Left kidney (tissue), 1 donor: ENCODE measurements at regions not wholly inside any gene's neighbourhood (a gene's known extent, or its start where the extent isn't known, plus 50 kb on each side); places are given as distances from the start of the nearest gene placed in this dataset.
"Not testable (repeated sequence)": the region's sequence is repeated elsewhere in the genome, so short reads cannot be mapped to it uniquely, and the experiment has no call there.

Experiments used
- DNase-seq: peaks from one replicate; pipeline ENCODE4 v3.0.0-alpha.2; 2013

DNA sequence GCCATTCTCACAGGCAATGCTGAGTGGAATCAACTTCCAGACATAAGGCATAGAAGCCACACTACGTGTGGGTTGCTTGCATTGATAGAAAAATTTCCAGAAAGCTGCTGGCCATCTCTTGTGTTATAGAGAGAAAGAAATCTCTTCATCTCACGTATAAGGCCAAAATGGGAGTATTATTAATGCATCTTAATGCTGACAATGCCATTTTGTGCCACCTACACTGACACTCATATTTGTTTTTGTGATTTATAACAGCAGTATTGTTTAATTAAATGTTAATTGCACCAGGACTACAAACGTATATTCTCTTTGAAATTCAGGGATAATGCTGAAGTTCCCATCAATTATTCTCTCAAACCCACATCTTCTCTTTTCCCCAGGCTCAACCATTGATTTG lies 56.1 kb upstream of the TMEM132D start:
- DNase-seq, result no peak

DNA sequence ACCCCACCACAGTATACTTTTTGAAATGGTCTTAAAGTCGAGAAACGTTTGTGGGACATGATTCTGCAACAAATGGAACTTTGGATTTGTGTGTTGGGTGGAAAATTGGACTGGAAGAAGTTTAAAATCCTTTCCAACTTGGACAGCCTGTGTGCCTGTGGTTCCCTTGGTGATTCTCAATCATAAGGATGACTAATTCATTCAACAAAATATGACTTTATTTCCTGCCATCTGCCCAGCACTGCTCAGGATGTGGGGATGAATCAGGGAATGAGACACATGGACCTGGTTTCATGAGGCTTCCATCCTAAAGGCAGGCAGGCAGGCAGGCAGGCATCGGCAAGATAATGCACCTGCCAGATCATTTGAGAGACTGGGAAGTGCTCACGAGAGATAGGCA lies 57.3 kb upstream of the TMEM132D start:
- no peak for DNase-seq

DNA sequence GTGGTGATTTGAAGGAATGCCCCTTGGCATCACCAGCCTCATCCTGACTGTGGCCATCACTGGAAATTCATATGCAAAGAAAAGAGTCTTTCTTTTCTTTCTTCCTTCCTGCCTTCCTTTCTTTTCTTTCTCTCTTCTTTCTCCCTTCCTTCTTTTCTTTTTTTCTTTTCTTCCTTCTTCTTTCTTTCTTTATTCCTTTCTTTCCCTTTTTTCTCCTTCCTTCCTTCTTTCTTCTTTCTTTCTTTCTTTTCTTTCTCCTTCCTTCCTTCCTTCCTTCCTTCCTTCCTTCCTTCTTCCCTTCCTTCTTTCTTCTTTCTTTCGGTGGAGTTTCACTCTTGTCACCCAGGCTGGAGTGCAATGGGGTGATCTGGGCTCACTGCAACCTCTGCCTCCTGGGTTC lies 58.0 kb upstream of the TMEM132D start:
- no peak for DNase-seq

DNA sequence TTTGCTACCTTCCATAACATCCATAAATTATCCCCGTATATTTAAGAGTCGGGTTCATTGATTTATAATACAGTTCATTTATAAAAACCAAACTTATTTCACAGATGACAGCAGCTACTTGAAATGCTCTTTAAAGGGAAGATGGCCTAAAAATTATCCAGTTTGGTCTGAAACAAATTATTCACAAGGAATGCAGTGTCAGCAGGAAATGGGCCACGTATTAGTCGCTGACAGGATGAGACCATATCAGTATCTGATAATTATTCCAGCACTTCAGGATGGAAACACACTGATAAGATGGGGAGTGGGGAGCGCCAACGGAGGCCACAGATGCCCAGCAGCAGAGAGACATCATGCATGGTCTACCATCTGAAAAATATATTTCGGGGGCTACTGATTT lies 60.5 kb upstream of the TMEM132D start:
- no peak for DNase-seq

DNA sequence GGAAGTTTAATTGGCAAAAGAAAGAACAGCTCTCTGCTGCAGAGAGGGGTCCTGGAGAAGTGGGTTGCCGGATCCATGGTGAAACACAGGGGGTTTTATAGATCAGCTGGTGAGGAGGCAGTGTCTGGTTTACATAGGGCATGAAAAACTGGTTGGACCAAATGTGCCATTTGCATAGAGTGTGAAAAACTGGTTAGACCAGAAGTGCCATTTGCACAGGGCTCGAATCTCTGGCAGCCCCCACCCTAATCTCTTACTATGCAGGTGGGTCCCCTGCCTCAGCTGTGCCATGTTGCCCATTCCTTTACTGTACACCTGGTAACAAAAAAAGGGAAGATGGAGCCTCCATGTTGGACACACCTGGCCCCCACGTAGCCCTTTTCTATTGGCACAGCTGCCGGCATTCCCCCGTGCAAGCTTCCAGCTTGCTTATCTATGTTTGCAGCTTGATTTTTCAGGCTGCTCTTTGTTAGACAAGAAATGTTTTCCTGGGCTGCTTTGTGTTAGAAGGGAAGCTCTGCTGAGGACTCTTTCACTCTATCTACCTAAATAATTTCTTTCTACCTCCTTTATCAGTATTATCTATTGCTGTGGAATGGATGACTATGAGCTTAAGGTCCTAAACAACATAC lies 61.1 kb upstream of the TMEM132D start:
- DNase-seq, result no peak

DNA sequence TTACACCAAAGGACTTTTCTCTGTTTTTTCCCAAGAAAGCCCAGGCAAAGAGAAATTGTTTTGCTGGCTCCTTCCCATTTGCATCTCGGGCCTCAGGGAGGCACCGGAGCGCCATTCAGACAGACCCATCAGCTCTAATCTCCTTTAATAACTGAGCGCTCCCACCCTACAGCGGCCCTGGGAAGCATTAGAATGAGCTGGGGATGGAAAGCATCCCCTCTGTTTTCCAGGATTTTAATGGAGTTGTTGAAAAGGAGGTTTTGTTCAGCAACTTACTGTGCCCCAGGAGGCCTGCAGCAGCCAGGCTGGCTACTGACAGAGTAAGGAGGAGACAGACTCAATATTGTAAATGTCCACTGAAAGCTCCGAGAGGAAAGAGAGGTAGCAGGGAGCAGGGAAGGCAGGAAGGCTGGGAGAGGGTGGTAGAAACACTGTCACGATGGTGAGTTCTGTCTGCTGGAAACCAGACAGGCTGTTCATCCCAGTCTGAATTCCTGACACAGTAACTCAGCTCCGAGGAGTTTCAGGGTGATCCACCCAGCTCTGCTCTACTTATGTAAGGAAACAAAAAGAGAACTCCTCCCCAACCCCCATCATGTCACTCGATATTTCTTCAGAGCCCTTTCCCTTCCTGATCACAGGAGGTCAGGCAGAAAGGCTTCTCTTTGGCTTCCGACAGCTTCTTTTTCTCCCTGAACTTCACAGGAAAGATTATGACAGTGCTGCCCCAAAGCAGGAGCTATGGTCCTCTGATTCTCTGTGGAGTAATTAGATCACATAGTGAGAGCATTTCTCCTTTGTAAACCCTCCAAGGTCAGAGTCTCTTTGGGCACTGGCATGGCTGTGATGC lies 62.5 kb upstream of the TMEM132D start:
- DNase-seq, result no peak

DNA sequence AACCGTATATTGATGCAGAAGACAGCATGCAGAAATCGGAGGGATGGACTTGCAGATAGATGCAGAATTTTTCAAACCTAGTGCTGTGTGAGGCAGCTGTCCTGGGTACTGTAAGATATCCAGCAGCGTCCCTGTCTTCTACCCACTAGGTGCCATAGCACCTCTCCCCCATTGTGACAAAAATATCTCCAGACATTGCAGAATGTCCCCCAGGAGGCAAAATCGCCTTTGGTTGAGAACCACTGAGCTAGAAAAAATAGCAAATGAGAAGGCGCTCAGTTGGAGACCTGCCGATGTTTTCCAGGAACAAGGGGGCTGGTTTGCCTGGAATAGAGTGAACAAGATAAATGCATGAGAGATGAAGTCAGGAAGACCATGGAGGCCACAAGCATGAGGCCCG lies 67.9 kb upstream of the TMEM132D start:
- no peak for DNase-seq

DNA sequence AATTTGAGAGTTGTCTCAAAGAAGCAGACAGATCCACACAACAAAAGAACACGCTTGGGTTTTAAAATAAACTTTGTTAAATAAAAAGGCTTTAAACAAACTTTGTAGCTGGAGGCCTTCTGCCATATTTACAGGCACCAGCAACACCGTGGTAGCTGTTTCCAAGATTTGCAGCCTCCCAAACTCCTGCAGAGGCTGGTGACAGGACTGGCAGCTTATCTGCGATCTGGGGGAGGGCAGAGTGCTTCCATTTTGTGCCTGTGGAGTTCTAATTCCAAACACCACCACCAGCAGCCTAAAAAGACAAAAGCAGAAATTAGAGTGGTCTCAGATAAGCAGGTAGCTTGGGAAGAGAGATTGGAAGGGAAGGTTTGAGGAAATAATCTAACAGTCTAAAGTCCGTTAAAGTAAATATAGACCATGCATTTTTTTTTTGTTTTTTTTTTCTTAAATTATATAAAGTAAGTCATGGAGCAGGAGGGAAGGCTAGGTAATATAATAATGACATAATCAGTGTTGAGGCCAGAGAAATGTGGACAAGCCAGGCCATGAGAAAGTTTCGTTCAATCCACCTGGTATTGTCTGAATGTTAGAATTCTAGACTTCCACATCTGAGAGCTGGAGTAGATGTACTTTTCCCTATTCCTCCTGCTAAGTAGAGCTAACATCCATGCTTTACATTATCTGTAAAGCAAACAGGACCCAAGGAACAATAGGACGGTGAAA lies 69.6 kb upstream of the TMEM132D start:
- no peak for DNase-seq

DNA sequence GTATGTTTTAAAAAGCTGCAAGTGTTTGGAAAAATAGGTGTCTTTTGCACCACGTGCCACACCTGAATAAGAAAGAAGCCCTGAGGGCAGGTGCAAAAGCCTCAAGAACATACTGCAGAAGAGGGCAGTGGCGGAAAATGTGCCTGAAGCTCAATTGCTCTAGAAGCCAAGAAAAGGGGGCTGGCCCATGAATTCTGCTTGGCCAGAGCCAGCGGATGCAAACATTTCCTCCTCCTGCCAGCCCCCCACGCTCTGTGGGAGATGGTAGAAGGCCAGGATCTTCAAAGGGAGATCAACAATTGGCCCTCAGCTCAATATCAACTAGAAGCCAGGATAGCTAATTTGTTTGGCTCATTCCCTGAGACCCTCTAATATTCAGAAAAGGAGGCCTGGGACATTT lies 80.3 kb upstream of the TMEM132D start:
- DNase-seq, result no peak

DNA sequence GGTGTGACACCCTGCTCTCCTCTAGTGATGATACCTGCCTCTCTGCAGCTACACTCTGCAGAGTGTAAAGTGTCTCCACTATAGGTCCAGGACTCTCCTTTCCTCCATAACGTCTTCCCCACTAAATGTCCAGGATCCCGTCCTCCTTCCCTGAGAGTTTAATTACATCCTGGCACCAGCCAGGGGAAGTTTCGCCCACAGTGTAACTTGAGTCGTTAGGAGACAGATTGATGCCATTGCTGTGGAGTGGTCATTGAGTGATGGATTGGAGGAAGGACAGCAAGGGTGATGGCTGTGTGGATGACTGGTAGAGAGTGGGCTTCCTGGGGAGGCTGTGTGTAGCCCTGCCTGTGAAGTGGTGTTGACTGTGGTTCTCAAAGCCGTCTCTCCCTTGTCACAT lies 84.0 kb upstream of the TMEM132D start:
- no peak for DNase-seq

DNA sequence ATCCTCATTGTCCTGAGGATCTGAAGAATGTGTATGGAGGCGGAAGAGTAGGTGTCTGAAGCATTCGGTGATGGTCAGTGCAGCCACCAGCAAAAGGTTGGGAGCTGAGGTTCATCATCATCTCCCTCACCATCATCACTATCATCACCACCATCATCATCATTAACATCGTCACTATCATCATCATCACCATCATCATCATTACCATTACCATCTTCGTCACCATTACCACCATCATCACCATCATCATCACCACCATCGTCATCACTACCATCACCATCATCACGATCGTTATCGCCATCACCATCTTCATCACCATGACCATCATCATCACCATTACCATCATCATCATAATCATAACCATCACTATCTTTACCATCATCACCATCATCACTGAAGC lies 90.8 kb upstream of the TMEM132D start:
- no peak for DNase-seq

DNA sequence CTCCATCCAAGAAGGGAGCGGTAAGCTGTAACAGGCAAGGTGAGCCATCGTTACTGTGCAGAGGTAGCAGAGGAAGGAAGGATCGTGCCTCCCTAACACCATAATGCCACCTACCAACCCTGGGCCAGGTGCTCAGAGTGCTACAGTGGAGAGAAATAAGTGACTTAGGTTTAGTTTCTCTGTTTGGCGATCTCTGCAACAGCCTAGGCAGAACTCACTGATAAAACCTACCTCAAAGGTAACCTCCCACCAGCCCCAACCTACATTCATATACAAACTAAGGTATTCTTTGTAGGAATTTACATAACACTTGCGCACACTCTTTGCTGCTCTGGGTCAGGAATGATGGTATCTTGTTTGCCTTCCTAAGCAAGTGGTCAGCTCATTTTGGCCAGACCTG lies 93.4 kb upstream of the TMEM132D start:
- no peak for DNase-seq

DNA sequence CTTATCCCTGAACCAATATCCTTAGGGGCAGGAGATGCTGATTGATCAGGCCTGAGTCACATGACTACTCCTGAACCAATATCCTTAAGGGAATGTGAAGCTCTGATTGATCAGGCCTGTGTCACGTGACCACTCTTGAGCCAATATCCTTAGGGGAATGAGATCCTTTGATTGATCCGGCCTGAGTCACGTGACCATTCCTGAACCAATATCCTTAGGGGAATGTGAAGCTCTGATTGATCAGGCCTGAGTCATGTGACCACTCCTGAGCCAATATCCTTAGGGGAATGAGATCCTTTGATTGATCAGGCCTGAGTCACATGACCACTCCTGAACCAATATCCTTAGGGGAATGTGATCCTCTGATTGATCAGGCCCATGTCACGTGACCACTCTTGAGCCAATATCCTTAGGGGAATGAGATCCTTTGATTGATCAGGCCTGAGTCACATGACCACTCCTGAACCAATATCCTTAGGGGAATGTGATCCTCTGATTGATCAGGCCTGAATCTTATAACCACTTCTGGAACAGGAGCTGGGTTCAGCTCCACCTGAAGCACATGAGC lies 100.6 kb upstream of the TMEM132D start:
- not testable (repeated sequence) for DNase-seq

DNA sequence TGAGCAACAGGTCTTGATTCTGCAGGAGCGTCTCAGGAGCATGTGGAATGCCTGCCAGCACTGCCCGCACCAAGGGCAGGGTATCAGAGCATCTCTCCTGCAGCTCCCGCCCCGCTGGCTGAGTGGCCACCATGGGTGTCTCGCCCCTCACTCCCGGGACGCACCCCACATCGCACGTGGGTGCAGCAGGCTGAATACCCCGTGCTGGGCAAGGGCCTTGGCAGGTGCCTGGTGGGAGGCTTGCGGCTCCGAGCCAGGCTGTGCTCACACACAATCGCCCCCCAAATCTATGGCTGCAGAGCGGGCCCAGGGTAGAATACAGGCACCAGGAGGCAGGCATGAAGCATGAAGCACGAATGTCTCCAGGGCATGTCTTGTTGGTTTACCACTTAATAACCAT lies 103.9 kb upstream of the TMEM132D start:
- DNase-seq, result no peak

DNA sequence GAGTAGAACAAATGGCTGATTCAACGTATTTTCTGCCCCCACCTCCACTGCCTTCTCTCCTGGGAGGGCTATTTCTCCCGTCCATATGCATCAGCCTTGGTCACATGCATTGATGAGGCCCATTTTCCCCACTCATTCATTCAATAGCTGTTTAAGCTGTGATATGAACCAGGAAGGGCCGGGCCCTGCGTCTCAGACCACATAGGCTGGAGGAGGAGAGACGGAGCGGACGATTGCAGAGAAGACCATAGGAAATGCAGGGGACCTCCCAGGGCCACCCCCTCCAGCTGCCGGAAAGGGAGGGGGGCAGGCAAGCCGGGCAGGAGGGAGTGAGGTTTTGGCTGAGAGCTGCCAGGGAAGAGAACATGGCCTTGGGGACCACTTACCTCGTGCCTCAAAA lies 104.4 kb upstream of the TMEM132D start:
- DNase-seq, result no peak

DNA sequence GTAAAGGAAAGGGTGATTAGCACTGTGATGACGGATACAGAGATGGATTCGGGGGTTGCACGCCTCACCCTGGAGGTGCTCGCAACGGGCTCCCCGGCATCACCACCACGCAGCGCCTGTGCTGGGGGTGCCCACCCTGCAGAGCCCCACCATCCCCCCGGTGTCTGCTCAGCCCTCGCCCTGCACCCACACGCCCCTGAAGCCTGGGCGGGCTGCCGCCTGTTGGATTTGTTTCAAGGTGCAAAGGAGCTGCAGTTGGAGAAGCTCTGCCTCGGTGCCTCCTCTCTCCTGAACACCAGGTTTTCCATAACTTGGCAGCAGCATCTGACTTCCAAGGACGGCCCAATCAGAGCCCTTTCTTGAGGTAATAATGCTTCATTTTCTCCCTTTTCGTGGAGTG lies 106.1 kb upstream of the TMEM132D start:
- DNase-seq, result no peak

DNA sequence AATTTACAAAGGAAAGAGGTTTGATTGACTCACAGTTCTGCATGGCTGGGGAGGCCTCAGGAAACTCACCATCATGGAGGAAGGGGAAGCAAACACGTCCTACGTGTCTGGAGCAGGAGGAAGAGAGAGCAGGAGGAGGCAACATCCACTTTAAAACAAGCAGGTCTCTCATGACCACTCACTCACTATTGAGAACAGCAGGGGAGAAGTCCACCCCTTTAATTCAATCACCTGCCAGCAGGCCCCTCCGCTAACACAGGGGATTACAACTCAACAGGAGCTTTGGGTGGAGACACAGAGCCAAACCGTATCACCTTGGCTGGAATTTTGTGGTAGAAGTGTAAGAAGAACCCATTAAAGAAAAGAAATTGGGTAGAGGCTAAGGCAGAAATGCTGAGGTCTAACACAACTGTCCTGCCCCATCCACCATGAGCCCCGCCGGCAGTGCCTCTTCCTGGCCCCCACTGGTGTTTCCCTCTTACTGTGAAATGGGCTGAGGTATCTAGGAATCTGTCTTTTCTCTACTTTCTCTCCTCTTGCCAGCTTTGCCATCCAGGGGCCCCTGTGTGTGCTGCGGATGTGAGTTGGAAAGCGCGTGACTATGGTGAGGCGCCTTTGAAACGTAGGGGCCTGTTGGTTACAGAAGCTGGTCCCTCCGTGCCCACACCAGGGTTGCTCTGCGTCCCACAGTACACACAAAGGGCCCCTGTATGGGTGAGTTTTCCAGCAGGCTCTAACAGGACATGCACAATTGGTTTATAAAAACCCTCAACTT lies 108.0 kb upstream of the TMEM132D start:
- no peak for DNase-seq

DNA sequence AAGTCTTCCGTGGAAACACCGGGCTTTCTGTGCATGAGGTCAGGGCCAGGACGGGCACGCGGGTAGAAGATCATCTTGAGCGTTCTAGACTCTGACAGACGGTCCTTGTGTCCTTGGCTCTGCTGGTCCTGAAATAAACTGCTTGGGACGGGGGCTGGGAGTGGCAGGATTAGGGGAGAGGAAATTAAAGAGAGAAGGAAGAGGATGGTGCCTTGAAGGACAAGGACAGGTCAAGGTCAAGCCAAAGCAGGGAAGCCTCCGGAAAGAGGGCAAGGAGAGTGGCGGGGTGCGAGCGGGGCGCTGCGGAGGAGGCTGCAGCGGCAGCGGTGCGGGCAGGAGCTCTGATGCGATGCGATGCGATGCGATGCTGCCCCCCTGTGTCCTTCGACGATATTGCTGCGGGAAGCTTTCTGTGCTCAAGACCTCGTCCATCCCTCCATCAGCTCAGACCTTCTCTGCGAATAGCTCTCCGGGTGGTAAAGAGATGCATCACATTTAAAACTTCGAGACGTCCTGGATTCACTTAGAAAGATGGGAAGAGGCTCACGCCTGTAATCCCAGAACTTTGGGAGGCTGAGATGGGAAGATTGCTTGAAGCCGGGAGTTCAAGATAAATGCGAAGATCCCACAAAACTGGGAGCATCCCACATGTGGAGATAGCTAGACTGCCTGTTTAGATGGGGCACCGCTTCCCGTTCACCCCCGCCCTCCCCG lies 110.1 kb upstream of the TMEM132D start:
- peak; percentile 79 for DNase-seq

DNA sequence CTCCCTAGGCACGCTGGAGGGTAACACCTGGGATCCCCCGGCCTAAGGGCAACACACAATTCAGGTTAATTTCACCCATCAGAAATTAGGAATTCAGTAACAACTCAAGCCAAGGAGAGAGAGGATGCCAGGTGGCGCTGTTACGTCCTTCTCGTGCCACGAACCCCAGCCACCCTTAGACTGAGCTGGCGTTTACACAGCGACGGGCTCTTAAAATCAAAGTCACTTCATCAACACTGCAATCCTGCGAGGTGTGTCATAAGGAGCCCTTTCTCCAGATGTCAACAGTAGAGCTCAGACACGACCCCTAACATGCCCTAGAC lies 110.6 kb upstream of the TMEM132D start:
- peak; percentile 36 for DNase-seq

DNA sequence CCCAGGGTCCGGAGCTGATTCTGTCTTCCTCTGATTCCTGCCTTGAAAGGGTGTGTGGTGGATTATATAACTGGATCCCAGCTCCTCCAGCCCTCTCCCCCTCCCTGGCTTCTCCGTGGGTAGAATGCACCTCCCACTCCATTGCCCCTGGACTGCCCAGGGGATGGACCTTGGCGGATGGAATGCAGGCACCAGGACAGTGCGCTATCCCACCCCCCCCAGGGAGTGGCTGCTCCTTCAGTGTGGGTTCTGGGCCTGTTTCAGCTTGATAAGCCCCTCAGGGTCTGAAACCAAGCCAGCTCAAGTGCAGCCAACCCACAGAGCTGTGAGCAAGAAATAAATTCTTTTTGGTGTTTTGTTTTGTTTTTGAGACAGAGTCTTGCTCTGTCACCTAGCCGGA lies 112.4 kb upstream of the TMEM132D start:
- DNase-seq, result no peak

DNA sequence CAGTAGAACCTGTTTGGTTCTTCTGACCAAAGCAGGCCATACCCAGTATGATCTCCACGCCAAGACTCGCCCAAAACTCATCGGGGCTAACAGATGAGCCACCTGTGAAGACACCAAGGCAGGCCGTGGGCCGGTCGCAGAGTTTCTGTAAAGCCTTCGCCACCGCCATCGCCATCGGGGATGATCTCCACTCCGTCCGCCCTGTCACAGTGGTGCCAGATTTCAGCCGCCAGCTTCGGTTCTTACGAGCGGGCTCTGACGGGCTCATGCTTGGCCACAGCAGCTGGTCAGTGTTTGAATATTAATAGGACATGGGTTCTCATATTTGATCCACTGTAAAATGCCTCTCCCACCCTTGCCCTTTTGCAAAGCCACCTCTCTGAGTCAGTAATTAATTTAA lies 113.2 kb upstream of the TMEM132D start:
- DNase-seq, result no peak
